ENCODE measurements at regions not wholly inside any gene's neighbourhood (a gene's known extent, or its start where the extent isn't known, plus 50 kb on each side); places are given as distances from the start of the nearest gene placed in this dataset.

DNA sequence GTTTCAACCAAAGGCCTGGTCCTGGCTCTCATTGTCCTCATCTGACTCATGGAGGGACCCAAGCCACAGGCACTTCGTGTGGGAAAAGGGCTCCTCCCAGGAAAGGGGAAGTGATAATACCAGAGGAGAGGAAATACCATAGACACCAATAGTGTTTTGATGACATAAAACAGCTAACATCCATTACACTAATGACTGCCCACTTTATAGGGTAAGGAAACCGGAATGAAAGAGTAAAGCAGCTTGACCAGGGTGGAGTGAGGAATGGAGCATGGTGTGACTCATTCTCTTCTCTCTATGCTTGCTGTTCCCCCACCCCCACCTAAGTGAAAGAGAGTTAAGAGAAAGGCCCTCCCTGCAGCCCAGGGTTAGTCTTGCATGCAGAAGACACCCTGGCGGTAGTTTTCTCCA, 67.4 kb upstream of the HRH2 start:
- no peaks in the 10 kb centered on the region for H3K9me3 ChIP-seq
- no peaks in the 10 kb centered on the region for H3K4me1 ChIP-seq
- no peaks in the 10 kb centered on the region for H3K36me3 ChIP-seq
- H3K27ac ChIP-seq, result no peak overlapping the region
- DNase-seq (no peak), ATAC-seq (peak; percentile 80)
- intact Hi-C loops (cut with DNase I), result no loop called here
- H3K27me3 ChIP-seq, result no peaks in the 10 kb centered on the region
- TF ChIP-seq, protein P1, sequence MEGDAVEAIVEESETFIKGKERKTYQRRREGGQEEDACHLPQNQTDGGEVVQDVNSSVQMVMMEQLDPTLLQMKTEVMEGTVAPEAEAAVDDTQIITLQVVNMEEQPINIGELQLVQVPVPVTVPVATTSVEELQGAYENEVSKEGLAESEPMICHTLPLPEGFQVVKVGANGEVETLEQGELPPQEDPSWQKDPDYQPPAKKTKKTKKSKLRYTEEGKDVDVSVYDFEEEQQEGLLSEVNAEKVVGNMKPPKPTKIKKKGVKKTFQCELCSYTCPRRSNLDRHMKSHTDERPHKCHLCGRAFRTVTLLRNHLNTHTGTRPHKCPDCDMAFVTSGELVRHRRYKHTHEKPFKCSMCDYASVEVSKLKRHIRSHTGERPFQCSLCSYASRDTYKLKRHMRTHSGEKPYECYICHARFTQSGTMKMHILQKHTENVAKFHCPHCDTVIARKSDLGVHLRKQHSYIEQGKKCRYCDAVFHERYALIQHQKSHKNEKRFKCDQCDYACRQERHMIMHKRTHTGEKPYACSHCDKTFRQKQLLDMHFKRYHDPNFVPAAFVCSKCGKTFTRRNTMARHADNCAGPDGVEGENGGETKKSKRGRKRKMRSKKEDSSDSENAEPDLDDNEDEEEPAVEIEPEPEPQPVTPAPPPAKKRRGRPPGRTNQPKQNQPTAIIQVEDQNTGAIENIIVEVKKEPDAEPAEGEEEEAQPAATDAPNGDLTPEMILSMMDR (IDR thresholded peaks at IDR 0.05), result no peak
- no peak overlapping the region for H3K4me3 ChIP-seq

DNA sequence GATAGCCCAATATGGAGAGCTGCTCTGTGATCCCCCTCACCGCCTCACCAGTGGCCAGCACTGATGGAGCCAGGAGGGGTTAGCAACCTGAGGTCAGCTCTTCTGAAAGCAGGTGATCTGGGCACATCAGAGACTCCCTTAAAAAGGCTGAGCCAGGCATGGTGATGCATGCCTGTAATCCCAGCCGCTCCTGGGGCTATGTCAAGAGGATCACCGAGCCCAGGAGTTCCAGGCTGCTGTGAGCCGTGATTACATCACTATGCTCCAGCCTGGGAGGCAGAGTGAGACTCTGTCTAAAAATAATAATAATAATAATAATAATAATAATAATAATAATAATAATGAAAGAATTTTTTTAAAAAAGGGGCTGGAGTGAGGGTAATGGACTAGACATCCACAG, 66.6 kb upstream of the HRH2 start:
- H3K36me3 ChIP-seq, result no peaks in the 10 kb centered on the region
- no peaks in the 10 kb centered on the region for H3K27me3 ChIP-seq
- no peak overlapping the region for H3K4me3 ChIP-seq
- TF ChIP-seq, protein P1 (IDR thresholded peaks at IDR 0.05), result no peak
- H3K9me3 ChIP-seq, result no peaks in the 10 kb centered on the region
- no peak overlapping the region for H3K27ac ChIP-seq
- ATAC-seq (no peak), DNase-seq (no peak)
- intact Hi-C loops (cut with DNase I), result no loop called here
- H3K4me1 ChIP-seq, result no peaks in the 10 kb centered on the region

DNA sequence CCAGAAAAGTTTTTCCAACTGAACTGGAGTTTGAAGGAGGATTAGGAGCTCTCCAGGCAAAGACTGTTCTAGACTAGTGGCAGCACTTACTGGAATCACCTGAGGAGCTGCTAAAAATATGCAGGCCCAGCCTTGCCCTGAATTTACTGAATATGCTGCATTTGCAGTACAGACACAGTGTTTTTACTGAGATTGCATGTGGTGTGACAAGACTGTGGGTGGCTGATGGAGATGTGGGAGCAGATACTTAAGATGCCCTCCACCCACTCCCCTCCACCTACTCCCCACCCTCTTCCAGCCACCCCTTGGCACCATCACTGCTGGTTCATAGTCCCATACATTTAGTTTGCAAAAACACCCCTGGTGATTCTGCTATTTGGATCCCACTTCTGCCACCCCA, 64.1 kb upstream of the HRH2 start:
- Histone ChIP-seq H3K9me3 (no peaks in the 10 kb centered on the region), H3K4me3 (no peak overlapping the region), H3K27me3 (no peaks in the 10 kb centered on the region), H3K36me3 (no peaks in the 10 kb centered on the region), H3K4me1 (no peaks in the 10 kb centered on the region), H3K27ac (no peak overlapping the region)
- intact Hi-C loops (cut with DNase I), result no loop called here
- DNase-seq, result no peak
- TF ChIP-seq, protein P1 (IDR thresholded peaks at IDR 0.05), result no peak
- no peak for ATAC-seq

DNA sequence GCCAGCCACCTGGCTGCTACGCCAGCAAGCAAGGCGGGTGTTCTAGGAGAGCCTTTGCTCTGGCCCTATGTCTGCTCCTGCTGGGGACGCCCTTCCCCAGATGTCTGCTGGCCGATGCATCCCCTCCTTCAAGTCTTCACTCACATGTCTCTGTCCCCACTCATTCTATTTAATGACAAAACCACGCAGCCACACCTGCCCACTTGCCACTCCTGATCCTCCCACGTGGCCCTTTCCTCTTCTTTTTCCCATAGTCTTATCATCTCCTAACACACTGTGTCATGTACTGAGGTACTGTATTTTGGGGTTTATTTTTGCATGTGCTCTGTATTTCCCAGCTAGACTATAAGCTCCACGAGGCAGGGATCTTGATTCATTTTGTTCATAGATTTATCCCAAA, 62.0 kb upstream of the HRH2 start:
- Histone ChIP-seq H3K9me3 (no peaks in the 10 kb centered on the region), H3K4me3 (no peak overlapping the region), H3K27me3 (no peaks in the 10 kb centered on the region), H3K27ac (no peak overlapping the region), H3K4me1 (no peaks in the 10 kb centered on the region), H3K36me3 (no peaks in the 10 kb centered on the region)
- TF ChIP-seq, protein P1 (IDR thresholded peaks at IDR 0.05), result no peak
- DNase-seq (no peak), ATAC-seq (no peak)
- intact Hi-C loops (cut with DNase I), result no loop called here

DNA sequence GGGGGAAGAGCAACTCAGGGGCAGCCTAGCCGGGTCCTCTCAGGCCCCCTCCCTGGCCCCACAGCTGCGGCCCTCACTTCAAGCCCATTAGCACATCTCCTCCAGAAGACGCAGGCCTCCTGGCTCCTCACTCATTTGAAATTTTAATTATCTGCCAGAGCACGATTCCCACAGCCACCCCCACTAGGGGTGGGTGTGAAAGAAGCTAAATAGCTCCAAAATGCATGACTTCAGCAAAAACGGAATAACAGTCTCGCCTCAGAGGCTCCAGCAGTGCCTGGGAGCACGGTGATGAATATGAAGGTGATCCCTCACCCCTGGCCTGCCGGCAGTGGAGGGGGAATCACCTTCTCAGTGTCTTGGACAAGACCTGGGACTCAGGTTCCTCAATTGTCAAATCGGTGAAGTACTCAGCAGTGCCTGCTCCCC, 61.1 kb upstream of the HRH2 start:
- Histone ChIP-seq H3K9me3 (no peaks in the 10 kb centered on the region), H3K4me3 (no peak overlapping the region), H3K27ac (no peak overlapping the region), H3K4me1 (no peaks in the 10 kb centered on the region), H3K27me3 (no peaks in the 10 kb centered on the region), H3K36me3 (no peaks in the 10 kb centered on the region)
- intact Hi-C loops (cut with DNase I), result no loop called here
- TF ChIP-seq, protein P1 (IDR thresholded peaks at IDR 0.05), result no peak
- DNase-seq (no peak), ATAC-seq (no peak)

DNA sequence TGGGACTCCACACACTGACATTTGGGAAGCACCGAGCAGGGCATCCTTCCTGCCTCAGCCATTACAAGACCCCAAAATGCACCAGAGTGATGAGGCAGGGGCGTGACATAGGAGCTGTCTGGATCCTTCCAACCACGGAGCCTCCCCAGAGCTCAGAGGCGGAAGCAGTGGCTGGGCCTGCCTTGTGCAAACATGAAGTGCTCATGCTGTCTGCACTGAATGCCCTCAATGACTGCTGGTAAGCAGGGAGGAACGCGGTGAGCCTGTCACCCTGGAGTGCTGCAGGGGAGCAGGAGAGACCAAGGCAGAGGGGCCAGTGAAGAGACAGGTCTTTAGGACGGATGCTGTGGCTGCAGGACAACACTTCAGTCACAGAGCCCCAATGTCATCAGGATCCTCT, 60.2 kb upstream of the HRH2 start:
- Histone ChIP-seq H3K4me1 (no peaks in the 10 kb centered on the region), H3K27ac (no peak overlapping the region), H3K9me3 (no peaks in the 10 kb centered on the region), H3K36me3 (no peaks in the 10 kb centered on the region), H3K27me3 (no peaks in the 10 kb centered on the region), H3K4me3 (no peak overlapping the region)
- no peak for ATAC-seq
- TF ChIP-seq, protein P1 (IDR thresholded peaks at IDR 0.05), result no peak
- DNase-seq, result no peak
- intact Hi-C loops (cut with DNase I), result no loop called here
